GM18526 (cell line): ENCODE measurements at regions not wholly inside any gene's neighbourhood (a gene's known extent, or its start where the extent isn't known, plus 50 kb on each side); places are given as distances from the start of the nearest gene placed in this dataset.

Experiments used
- POLR2A ChIP-seq: IDR thresholded peaks from 3 replicates; pipeline ENCODE4 v1.6.1; 2011; ENCODE audit not compliant: insufficient read length; ENCODE audit errors: extremely low read depth

DNA sequence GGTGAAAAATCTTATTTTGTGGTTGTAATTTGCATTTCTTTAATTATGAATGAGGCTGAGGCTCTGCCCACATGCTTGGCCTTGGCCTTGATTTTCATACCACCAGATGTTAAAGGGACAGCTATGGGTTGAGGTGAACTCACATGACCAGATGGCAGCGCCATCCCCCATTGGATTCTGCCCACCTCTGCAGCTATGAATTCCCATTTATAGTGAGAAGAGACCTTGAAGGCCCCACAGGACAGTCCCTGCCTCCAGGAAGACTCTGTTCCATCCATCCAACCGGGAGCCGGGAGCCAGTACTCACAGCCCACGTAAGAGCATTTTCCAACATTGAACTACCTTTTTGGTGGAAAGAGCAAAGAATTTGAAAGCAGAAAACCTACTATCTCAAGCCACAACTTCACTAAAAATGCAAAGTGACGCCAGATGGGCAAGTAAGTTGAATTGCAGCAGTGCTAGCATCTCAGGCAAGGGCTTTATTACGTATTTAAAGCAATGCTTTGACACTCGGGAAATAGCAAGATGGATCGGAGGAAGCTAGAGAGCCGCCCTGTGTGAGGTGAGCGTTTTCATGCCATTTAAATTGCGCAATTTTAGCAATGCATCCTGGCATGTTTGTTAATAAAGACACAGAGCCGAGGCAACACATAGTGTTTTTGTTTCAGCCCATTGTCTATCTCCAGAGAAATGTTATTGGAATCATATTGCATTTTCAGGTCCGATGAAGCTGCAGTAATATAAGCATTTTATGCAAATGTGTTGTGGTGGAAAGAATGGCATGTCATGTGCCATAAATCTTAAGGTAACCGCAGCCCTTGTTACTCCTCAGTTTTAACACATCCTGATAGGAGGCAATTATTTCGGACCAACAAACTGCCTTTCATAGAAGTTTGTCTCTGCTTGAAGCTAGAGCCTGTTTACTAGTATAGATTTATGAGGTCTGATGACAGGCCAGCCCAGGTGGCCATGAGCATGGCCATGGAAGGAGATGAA is 273.4 kb upstream of the TNRC6C start:
- no peak for TF ChIP-seq POLR2A

DNA sequence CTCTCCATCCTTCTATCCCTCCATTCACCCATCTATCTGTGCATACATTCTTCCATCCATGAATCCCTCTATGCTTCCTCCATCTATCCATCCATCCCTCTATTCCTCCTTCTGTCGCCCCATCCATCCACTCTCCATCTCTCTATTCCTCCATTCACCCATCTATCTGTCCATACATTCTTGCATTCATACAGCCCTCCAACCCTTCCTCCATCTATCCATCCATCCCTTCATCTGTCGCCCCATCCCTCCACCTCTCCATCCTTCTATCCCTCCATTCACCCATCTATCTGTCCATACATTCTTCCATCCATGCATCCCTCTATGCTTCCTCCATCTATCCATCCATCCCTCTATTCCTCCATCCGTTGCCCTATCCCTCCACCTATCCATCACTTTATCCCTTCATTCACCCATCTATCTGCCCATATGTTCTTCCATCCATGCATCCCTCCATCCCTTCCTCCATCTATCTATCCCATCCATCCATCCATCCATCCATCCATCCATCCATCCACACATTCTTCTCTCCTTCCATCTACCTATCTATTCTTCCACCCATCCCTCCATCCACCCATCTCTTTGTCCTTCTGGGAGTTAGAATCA is 272.5 kb upstream of the TNRC6C start:
- no peak for TF ChIP-seq POLR2A

DNA sequence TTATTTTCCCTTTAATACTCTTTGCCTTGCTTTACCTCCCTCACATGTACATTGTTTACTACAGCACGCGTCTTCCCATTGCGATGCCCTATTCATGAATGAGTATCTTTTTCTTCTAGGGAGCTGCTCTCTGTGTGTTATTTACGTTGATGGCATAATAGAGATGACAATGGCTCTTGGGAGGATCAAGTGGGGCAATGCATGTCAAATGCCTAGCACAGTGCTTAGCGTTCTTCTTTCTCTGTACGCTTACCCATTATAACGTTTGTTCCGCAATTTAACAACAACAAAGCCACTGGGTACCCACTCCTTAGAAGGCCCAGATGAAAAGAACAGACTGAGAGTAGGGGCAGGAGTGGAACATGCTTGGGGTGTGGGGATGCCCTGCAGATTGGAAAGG is 271.6 kb upstream of the TNRC6C start:
- no peak for TF ChIP-seq POLR2A

DNA sequence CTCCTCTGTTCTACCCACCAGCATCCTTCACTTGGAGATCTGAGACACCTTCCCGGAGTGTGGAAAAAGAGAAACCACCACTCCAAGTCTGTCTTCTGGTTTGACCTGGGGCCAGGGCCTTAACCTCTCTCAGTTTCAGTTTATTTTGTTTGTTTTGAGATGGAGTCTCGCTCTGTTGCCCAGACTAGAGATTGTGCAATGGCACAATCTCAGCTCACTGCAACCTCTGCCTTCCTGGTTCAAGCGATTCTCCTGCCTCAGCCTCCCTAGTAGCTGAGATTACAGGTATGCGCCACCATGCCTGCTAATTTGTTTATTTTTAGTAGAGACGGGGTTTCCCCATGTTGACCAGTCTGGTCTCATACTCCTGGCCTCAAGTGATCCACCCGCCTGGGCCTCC is 271.1 kb upstream of the TNRC6C start:
- no peak for TF ChIP-seq POLR2A

DNA sequence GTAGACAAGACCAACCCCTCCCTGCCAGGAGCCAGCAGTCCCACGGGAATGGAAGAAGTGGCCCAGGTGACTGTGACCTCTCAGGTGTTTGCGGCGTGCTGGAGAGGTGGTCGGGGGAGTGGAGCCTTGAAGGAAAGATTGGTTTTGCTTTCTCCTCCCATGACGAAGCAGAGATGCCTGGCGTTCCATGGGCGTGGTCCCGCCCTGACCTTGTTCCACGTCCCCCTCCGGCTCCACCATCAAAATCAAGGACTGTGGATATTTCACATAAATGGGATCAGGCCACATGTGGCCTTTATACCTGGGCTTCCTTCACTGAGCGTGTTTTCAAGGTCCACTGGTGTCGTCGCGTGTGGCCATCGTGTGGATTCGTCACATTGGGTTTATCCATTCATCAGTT is 270.6 kb upstream of the TNRC6C start:
- no peak for TF ChIP-seq POLR2A

DNA sequence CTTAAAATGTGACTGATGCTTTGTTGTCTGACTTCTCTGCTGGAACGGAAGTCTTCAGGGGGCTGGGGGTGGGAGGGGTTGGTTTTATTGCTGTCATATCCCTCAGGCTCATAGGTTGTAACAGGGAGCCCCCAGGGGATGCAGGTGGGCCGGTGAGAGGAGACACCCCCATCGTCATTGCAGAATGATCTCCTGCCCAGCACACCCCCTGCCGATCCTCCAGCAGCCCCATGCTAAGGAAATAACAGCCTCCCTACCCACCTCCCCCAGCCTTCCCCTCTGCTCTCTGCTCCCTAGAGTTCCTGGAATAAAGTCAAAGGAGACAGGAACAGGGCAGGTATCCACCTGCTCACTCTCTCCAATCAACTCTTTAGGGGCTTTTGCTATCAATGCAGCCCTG is 270.1 kb upstream of the TNRC6C start:
- no peak for TF ChIP-seq POLR2A

DNA sequence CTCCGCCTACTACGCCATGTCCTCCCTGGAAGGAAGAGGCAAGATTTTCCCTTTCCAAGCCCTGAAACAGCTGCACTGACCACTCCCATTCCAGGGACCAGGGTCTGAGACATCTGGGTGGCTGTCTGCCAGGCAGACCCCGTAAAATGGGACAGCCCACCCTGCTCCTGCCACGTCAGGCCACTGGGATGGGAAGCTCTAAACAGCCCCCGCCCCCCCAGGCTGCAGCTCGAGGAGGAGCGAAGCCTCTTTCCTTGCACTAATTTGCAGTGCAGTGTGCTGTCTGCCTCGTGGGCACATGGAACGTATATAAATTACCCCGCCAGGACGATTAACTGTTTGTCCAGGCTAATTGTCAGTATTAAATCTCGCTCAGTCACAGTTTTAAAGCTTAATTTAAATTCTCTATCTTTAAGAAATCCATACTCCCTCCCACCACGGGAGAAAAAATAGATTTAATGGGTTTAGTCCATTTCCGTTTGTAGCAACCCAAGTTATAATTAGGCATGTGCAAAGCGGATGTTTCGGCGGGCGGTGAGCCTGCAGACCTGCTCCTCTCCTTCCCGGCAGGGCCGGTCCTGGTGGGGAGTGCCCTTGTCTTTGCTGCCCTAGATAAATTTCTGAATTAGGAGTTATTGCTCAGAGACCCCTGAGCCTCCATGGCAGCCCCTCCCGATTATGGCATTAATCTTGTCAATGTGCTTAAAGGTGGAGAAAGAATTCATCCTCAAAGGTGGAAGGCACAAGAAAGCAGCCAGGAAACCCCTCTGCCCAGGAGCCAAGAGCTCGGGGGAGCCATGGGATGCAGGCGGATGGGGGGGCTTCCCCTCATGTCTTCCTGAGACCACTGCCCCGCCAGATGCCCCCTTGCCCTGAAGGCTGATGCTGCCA is 268.0 kb upstream of the TNRC6C start:
- TF ChIP-seq POLR2A: no peak

DNA sequence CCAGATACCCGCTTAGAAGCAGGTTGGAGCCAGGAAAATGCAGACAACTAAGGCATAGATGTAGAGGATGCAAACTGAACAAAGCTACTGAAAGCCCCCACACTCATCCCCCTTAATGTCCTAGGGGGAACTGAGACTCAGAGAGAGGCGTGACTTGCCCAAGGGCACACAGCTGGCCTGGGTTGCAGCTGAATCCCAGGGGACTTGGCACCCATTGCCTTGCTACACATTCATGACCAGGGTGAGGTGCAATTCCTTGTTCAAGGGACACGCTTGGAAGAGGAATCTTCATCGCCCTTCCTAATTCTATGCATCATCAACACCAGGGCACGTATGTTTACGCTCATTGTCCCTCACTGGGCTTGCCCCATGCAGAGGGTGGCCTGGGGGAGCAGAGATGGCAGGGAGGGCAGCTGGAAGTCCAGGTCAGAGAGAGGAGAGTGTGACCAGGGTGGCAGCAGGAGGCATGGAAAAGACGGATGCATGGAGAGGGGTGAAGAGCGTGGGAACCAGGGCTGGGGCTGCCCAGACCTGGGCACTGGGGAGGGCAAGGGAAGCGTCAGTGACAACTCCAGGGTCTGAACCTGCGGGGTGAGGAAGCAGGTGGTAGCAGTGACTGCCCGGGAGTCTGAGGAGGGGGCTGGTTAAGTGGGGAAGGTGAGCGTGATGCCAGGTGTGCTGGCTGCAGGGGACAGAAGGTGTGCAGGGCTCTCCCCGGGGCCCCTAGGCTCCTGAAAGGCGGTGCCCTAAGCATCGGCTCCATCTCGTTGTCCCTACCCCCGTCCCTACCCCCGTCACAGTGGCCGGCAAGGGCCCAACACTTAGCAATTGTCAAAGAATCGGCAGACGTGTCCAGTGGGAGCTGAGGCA is 267.1 kb upstream of the TNRC6C start:
- TF ChIP-seq POLR2A: no peak

DNA sequence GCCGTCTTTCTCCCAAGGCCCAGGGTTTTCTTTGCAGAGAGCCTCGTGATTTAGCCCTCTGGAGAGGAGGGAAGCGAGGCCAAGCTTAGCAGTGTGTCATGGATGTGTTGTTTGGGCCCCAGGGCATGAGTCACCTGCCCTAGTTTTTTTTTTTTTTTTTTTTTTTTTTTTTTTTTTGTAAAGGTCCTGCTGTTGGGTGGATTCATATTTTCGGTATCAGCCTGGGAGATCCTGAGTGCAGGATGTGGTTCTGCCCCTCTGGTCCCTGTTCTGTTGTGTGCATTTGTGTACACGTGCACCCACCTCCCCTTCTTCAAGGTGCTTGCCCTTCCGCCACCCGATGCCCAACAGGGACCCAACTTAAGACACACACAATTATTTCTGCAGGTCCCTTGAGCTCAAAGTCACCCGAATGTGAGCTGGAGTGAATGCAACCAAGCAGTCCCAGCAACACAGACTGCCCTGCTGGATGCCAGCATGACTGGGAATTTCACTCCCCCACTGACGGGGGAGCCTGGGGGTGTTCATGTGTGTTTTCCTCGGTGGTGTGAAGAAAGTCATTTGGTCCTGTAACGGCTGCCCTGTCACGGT is 265.8 kb upstream of the TNRC6C start:
- no peak for TF ChIP-seq POLR2A

DNA sequence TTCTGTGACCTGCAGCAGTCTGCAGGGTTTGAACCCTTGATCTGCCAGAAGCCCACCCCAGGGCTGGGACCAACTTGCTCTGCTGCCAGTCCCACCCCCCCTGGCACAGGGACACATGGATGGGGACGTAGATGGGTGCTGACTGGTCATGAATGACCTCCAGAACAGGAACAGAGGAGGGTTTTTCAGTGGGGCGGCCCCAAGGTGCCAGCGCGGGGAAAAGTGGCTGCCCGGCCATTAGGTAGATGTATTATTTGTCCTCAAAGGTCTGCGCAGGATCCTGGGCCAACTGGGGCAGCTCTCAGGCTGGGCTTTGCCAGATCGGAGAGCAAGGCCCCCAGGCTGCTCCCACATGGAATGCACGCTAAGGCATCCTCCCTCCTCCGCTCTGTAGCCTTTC is 265.2 kb upstream of the TNRC6C start:
- no peak for TF ChIP-seq POLR2A

DNA sequence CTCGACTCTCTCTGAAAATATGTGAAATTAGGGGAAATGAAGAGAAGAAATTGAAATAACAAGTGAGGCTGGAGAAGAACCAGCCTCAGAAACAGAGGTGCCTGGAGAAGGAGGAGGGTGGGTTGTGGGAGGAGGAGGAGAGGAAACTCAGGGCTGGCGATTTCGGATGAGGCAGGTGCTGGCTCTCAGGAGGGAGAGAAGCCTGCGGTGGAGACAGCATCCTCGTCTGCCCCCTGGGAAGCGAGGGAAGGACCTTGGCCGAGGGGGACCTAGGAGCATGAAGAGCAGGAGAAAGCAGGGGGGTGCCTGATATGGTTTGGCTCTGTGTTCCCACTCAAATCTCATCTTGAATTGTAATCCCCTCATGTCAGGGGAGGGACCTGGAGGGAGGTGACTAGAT is 264.7 kb upstream of the TNRC6C start:
- no peak for TF ChIP-seq POLR2A

DNA sequence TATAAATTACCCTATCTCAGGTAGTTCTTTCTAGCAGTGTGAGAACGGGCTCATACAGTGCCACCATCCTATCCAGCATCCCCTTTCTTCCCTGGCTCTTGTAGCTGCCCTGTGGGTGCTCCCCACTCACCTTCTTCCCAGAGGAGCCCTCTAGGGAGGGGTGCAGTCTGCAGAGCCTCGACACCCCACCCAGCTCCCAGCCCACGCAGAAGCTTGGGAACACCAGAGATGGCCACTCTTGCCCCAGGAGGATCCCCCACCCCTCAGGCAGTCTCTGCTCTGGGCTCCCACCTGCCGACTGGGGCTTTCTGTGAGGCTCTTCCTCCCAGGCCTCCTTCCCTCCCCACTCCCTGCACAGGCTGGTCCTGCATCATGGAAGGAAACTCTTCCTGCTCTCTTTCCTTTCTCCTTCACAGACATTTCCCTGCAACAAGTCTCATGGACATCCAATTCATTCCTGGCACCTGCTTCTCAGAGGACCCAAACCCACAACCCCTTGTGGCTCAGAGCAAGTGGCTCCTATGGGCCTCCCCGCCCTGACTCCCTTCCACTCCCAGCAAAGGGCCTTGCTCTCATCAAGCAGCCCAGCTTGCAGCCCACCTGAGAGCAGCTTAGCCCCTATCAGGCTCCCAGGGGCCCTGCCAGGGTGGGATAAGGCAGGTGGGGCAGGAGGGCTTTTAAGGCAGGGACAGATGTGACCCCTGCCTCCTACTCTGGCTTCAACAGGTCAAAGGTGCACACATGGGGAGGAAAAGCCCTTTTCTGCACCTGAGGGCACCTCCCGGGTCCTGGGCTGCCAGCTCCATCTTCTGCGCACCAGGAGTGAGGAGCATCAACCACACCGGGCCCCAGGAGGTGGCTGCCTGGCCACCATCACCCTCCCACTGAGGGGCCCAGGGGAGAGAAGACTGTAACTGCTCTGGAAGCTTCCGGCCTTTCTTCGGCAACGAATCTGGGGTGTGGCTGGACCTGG is 263.8 kb upstream of the TNRC6C start:
- no peak for TF ChIP-seq POLR2A

DNA sequence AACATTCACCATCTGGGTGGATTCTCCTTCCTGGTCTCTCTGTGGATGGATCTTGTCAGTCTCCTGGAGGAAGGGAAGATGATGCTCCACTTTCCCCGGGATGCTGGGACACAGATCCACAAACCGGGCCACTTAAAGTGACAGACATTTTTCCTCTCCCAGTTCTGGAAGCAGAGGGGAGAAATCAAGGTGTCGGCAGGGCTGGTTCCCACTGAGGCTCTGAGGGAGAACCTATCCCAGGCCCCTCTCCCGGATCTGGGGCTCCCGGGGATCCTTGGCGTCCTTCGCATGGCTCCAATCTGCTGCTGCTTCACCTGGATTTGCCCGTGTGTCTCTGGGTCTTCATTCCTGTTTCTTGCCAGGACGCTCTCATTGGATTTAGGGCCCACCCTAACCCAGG is 263.1 kb upstream of the TNRC6C start:
- TF ChIP-seq POLR2A: no peak

DNA sequence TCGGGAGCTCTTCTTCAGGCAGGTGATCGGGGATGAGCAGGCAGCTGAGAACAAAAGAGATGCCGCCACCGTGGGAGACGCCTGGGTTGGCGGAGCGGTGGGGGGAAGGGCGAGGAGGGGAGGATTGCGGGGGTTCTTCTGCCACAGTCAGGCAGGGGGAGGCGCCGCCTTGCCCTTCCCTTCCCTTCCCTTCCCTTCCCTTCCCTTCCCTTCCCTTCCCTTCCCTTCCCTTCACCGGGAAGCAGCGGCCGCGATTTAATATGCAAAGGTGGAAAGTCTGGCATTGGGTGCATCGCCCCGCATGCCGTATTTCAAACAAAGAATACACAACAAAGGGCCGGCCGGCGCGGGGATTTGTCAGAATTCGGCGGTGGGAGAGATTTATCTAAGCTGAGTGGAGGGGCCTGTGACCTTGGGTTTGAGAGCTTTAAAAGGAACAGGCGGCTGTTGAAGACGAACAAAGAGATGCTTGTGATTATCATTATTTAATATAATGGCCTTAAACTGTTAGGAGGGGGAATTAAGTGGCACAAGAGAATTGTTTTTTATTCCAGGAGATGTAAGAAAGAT is 262.3 kb upstream of the TNRC6C start:
- no peak for TF ChIP-seq POLR2A
